ENCODE measurements at regions not wholly inside any gene's neighbourhood (a gene's known extent, or its start where the extent isn't known, plus 50 kb on each side); places are given as distances from the start of the nearest gene placed in this dataset.

GRCh38 chr3:34212175-34212574, 413.7 kb downstream of the PDCD6IP start:
- no peaks in the 10 kb centered on the region for H3K36me3 ChIP-seq
- peaks cover 5% of the 10 kb centered on the region for H3K4me1 ChIP-seq (ENCODE audit: low read depth)
- H3K27ac ChIP-seq: no peak overlapping the region
- DNase-seq (ENCODE audit: low read depth in 1 of 2, low spot score in 1 of 2): no peak
- H3K9me3 ChIP-seq (ENCODE audit: low read depth): no peaks in the 10 kb centered on the region
- no peak overlapping the region for H3K4me3 ChIP-seq
- H3K27me3 ChIP-seq: no peaks in the 10 kb centered on the region
- TF ChIP-seq CTCF (IDR thresholded peaks at IDR 0.05; ENCODE audit: low read depth, low read length): no peak

- Histone ChIP-seq H3K27me3 (no peaks in the 10 kb centered on the region), H3K4me3 (no peak overlapping the region), H3K27ac (no peak overlapping the region), H3K4me1 (ENCODE audit: low read depth) (peaks cover 5% of the 10 kb centered on the region), H3K9me3 (ENCODE audit: low read depth) (no peaks in the 10 kb centered on the region), H3K36me3 (no peaks in the 10 kb centered on the region)
- peak in 1 of 2 donors; percentile 36 for DNase-seq (ENCODE audit: low read depth in 1 of 2, low spot score in 1 of 2)
- no peak for TF ChIP-seq CTCF (IDR thresholded peaks at IDR 0.05; ENCODE audit: low read depth, low read length)
These were observed 414.2 kb downstream of the PDCD6IP start for GRCh38 chr3:34212656-34213055.

GRCh38 chr3:34213478-34213877, 415.0 kb downstream of the PDCD6IP start:
- H3K4me1 ChIP-seq (ENCODE audit: low read depth): peaks cover 5% of the 10 kb centered on the region
- no peaks in the 10 kb centered on the region for H3K27me3 ChIP-seq
- H3K4me3 ChIP-seq: no peak overlapping the region
- no peak for TF ChIP-seq CTCF (IDR thresholded peaks at IDR 0.05; ENCODE audit: low read depth, low read length)
- no peak for DNase-seq (ENCODE audit: low read depth in 1 of 2, low spot score in 1 of 2)
- no peaks in the 10 kb centered on the region for H3K36me3 ChIP-seq
- H3K27ac ChIP-seq: no peak overlapping the region
- no peaks in the 10 kb centered on the region for H3K9me3 ChIP-seq (ENCODE audit: low read depth)

- no peak overlapping the region for H3K4me3 ChIP-seq
- no peaks in the 10 kb centered on the region for H3K36me3 ChIP-seq
- H3K4me1 ChIP-seq (ENCODE audit: low read depth): no peaks in the 10 kb centered on the region
- no peaks in the 10 kb centered on the region for H3K9me3 ChIP-seq (ENCODE audit: low read depth)
- no peak for DNase-seq (ENCODE audit: low read depth in 1 of 2, low spot score in 1 of 2)
- H3K27ac ChIP-seq: no peak overlapping the region
- TF ChIP-seq CTCF (IDR thresholded peaks at IDR 0.05; ENCODE audit: low read depth, low read length): no peak
- H3K27me3 ChIP-seq: no peaks in the 10 kb centered on the region
These were observed 418.4 kb downstream of the PDCD6IP start for GRCh38 chr3:34216711-34217335.

- no peaks in the 10 kb centered on the region for H3K27me3 ChIP-seq
- no peaks in the 10 kb centered on the region for H3K4me1 ChIP-seq (ENCODE audit: low read depth)
- TF ChIP-seq CTCF (IDR thresholded peaks at IDR 0.05; ENCODE audit: low read depth, low read length): no peak
These were observed 420.4 kb downstream of the PDCD6IP start for GRCh38 chr3:34218706-34219385.

More at GRCh38 chr3:34218706-34219385, 420.4 kb downstream of the PDCD6IP start:
- no peak for DNase-seq (ENCODE audit: low read depth in 1 of 2, low spot score in 1 of 2)
- Histone ChIP-seq H3K36me3 (no peaks in the 10 kb centered on the region), H3K9me3 (ENCODE audit: low read depth) (no peaks in the 10 kb centered on the region), H3K27ac (no peak overlapping the region), H3K4me3 (no peak overlapping the region)

Measured in cardiac muscle cell (in vitro differentiated cells and primary cell).